HG03521 (cell line): ENCODE measurements at regions not wholly inside any gene's neighbourhood (a gene's known extent, or its start where the extent isn't known, plus 50 kb on each side); places are given as distances from the start of the nearest gene placed in this dataset.

Experiments
- ATAC-seq: cut with Tn5 transposase; IDR thresholded peaks from one replicate; pipeline ENCODE4 v1.9.1; 2021; ENCODE audit warnings: mild to moderate bottlenecking, moderate library complexity; ENCODE audit not compliant: unreplicated experiment

GRCh38 chr1:208413006-208413405 is 168.8 kb upstream of the PLXNA2 start:
- ATAC-seq, result no peak

GRCh38 chr1:208418667-208419066 is 174.5 kb upstream of the PLXNA2 start:
- no peak for ATAC-seq

GRCh38 chr1:208419746-208420420 is 175.7 kb upstream of the PLXNA2 start:
- ATAC-seq, result no peak

GRCh38 chr1:208420696-208421095 is 176.5 kb upstream of the PLXNA2 start:
- no peak for ATAC-seq

GRCh38 chr1:208421486-208421885 is 177.3 kb upstream of the PLXNA2 start:
- no peak for ATAC-seq

GRCh38 chr1:208423526-208423925 is 179.3 kb upstream of the PLXNA2 start:
- no peak for ATAC-seq

GRCh38 chr1:208425096-208425495 is 180.9 kb upstream of the PLXNA2 start:
- ATAC-seq, result no peak

- ATAC-seq, result no peak
Observed at GRCh38 chr1:208430220-208430619, 186.0 kb upstream of the PLXNA2 start.

- ATAC-seq, result no peak
Observed at GRCh38 chr1:208431721-208432120, 187.5 kb upstream of the PLXNA2 start.

- ATAC-seq, result no peak
Observed at GRCh38 chr1:208432346-208432745, 188.2 kb upstream of the PLXNA2 start.

- ATAC-seq, result no peak
Observed at GRCh38 chr1:208433086-208433485, 188.9 kb upstream of the PLXNA2 start.

- no peak for ATAC-seq
Observed at GRCh38 chr1:208433971-208434370, 189.8 kb upstream of the PLXNA2 start.

- no peak for ATAC-seq
Observed at GRCh38 chr1:208437401-208437800, 193.2 kb upstream of the PLXNA2 start.

GRCh38 chr1:208438112-208438699 is 194.0 kb upstream of the PLXNA2 start:
- no peak for ATAC-seq

- no peak for ATAC-seq
Observed at GRCh38 chr1:208445758-208446203, 201.6 kb upstream of the PLXNA2 start.

- ATAC-seq, result no peak
Observed at GRCh38 chr1:208446271-208446691, 202.1 kb upstream of the PLXNA2 start.

- ATAC-seq, result no peak
Observed at GRCh38 chr1:208448425-208448824, 204.2 kb upstream of the PLXNA2 start.

- ATAC-seq, result no peak
Observed at GRCh38 chr1:208449951-208450350, 205.8 kb upstream of the PLXNA2 start.

GRCh38 chr1:208450958-208451357 is 206.8 kb upstream of the PLXNA2 start:
- ATAC-seq, result no peak

- no peak for ATAC-seq
Observed at GRCh38 chr1:208455821-208456220, 211.6 kb upstream of the PLXNA2 start.

- ATAC-seq, result no peak
Observed at GRCh38 chr1:208456487-208456886, 212.3 kb upstream of the PLXNA2 start.

- ATAC-seq, result no peak
Observed at GRCh38 chr1:208460823-208461222, 216.6 kb upstream of the PLXNA2 start.

GRCh38 chr1:208461680-208462079 is 217.5 kb upstream of the PLXNA2 start:
- ATAC-seq, result no peak
